ENCODE measurements at regions not wholly inside any gene's neighbourhood (a gene's known extent, or its start where the extent isn't known, plus 50 kb on each side); places are given as distances from the start of the nearest gene placed in this dataset.

DNA sequence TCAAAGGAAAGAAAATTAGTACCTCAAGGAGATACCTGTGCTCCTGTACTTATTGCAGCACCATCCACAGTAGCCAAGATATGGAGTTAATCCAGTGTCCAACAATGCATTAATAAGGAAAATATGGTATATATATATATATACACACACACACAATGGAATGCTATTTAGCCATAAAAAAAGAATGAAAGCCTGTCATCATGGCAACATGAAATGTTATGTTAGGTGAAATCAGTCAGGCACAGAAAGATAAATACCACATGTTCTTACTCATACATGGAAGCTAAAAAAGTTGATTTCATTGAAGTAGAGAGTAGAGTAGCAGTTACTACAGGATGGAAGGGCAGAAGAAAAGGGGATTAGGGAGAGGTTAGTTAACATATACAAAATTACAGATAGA, 601.5 kb downstream of the ANXA1 start (continued):
- TF ChIP-seq, protein P1, sequence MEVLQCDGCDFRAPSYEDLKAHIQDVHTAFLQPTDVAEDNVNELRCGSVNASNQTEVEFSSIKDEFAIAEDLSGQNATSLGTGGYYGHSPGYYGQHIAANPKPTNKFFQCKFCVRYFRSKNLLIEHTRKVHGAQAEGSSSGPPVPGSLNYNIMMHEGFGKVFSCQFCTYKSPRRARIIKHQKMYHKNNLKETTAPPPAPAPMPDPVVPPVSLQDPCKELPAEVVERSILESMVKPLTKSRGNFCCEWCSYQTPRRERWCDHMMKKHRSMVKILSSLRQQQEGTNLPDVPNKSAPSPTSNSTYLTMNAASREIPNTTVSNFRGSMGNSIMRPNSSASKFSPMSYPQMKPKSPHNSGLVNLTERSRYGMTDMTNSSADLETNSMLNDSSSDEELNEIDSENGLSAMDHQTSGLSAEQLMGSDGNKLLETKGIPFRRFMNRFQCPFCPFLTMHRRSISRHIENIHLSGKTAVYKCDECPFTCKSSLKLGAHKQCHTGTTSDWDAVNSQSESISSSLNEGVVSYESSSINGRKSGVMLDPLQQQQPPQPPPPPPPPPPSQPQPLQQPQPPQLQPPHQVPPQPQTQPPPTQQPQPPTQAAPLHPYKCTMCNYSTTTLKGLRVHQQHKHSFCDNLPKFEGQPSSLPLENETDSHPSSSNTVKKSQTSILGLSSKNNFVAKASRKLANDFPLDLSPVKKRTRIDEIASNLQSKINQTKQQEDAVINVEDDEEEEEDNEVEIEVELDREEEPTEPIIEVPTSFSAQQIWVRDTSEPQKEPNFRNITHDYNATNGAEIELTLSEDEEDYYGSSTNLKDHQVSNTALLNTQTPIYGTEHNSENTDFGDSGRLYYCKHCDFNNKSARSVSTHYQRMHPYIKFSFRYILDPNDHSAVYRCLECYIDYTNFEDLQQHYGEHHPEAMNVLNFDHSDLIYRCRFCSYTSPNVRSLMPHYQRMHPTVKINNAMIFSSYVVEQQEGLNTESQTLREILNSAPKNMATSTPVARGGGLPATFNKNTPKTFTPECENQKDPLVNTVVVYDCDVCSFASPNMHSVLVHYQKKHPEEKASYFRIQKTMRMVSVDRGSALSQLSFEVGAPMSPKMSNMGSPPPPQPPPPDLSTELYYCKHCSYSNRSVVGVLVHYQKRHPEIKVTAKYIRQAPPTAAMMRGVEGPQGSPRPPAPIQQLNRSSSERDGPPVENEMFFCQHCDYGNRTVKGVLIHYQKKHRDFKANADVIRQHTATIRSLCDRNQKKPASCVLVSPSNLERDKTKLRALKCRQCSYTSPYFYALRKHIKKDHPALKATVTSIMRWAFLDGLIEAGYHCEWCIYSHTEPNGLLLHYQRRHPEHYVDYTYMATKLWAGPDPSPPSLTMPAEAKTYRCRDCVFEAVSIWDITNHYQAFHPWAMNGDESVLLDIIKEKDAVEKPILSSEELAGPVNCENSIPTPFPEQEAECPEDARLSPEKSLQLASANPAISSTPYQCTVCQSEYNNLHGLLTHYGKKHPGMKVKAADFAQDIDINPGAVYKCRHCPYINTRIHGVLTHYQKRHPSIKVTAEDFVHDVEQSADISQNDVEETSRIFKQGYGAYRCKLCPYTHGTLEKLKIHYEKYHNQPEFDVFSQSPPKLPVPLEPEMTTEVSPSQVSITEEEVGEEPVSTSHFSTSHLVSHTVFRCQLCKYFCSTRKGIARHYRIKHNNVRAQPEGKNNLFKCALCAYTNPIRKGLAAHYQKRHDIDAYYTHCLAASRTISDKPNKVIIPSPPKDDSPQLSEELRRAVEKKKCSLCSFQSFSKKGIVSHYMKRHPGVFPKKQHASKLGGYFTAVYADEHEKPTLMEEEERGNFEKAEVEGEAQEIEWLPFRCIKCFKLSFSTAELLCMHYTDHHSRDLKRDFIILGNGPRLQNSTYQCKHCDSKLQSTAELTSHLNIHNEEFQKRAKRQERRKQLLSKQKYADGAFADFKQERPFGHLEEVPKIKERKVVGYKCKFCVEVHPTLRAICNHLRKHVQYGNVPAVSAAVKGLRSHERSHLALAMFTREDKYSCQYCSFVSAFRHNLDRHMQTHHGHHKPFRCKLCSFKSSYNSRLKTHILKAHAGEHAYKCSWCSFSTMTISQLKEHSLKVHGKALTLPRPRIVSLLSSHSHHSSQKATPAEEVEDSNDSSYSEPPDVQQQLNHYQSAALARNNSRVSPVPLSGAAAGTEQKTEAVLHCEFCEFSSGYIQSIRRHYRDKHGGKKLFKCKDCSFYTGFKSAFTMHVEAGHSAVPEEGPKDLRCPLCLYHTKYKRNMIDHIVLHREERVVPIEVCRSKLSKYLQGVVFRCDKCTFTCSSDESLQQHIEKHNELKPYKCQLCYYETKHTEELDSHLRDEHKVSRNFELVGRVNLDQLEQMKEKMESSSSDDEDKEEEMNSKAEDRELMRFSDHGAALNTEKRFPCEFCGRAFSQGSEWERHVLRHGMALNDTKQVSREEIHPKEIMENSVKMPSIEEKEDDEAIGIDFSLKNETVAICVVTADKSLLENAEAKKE (CRISPR knock-in tag; IDR thresholded peaks at IDR 0.05): no peak
- no peak for TF ChIP-seq CREB1 (CRISPR knock-in tag; IDR thresholded peaks at IDR 0.05; ENCODE audit: low read depth)
- no peak for TF ChIP-seq NANOG (IDR thresholded peaks at IDR 0.05; ENCODE audit: borderline replicate concordance)
- no peak for TF ChIP-seq STAT1 (IDR thresholded peaks at IDR 0.05; ENCODE audit: unreplicated experiment)
- no peak for TF ChIP-seq EZH2phosphoT487 (IDR thresholded peaks at IDR 0.05; ENCODE audit: unreplicated experiment)
- TF ChIP-seq, protein P2, sequence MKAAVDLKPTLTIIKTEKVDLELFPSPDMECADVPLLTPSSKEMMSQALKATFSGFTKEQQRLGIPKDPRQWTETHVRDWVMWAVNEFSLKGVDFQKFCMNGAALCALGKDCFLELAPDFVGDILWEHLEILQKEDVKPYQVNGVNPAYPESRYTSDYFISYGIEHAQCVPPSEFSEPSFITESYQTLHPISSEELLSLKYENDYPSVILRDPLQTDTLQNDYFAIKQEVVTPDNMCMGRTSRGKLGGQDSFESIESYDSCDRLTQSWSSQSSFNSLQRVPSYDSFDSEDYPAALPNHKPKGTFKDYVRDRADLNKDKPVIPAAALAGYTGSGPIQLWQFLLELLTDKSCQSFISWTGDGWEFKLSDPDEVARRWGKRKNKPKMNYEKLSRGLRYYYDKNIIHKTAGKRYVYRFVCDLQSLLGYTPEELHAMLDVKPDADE (IDR thresholded peaks at IDR 0.05): no peak

DNA sequence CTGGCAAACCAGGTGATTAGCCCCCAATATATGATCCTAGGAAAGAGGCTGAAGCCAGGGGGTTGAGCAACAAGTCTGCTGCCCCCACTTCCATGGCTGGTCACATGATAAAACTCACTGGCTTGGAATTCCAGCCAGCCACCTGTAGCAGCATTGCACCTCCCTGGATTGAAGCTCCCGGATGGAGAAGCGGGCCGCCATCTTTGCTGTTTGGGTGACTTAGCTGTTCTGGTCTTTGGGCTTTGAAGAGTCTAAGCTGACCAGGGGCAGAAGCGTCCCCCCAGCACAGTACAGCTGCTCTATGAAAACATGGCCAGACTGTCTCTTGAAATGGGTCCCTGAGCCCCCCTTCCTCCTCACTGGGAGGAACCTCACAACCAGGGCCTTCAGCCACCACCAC, 610.2 kb downstream of the ANXA1 start:
- no peaks in the 10 kb centered on the region for H3K27me3 Mint-ChIP-seq (ENCODE audit: insufficient read depth, low read depth, poor library complexity)
- H3K4me3 ChIP-seq: no peak overlapping the region
- TF ChIP-seq, protein P2 (IDR thresholded peaks at IDR 0.05): no peak
- TF ChIP-seq, protein P3, sequence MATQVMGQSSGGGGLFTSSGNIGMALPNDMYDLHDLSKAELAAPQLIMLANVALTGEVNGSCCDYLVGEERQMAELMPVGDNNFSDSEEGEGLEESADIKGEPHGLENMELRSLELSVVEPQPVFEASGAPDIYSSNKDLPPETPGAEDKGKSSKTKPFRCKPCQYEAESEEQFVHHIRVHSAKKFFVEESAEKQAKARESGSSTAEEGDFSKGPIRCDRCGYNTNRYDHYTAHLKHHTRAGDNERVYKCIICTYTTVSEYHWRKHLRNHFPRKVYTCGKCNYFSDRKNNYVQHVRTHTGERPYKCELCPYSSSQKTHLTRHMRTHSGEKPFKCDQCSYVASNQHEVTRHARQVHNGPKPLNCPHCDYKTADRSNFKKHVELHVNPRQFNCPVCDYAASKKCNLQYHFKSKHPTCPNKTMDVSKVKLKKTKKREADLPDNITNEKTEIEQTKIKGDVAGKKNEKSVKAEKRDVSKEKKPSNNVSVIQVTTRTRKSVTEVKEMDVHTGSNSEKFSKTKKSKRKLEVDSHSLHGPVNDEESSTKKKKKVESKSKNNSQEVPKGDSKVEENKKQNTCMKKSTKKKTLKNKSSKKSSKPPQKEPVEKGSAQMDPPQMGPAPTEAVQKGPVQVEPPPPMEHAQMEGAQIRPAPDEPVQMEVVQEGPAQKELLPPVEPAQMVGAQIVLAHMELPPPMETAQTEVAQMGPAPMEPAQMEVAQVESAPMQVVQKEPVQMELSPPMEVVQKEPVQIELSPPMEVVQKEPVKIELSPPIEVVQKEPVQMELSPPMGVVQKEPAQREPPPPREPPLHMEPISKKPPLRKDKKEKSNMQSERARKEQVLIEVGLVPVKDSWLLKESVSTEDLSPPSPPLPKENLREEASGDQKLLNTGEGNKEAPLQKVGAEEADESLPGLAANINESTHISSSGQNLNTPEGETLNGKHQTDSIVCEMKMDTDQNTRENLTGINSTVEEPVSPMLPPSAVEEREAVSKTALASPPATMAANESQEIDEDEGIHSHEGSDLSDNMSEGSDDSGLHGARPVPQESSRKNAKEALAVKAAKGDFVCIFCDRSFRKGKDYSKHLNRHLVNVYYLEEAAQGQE (IDR thresholded peaks at IDR 0.05; ENCODE audit: unreplicated experiment): no peak
- TF ChIP-seq POLR2AphosphoS5 (IDR thresholded peaks at IDR 0.05; ENCODE audit: low read depth) (no peak), EZH2 (IDR thresholded peaks at IDR 0.05; ENCODE audit: low read depth, unreplicated experiment) (no peak), CREB1 (CRISPR knock-in tag; IDR thresholded peaks at IDR 0.05; ENCODE audit: low read depth) (no peak)

More for the DNA sequence above, 610.2 kb downstream of the ANXA1 start:
- no peaks in the 10 kb centered on the region for H3K79me2 ChIP-seq (replicated peaks; ENCODE audit: insufficient read depth)
- no peaks in the 10 kb centered on the region for H3K4me1 ChIP-seq (ENCODE audit: insufficient read depth)
- ATAC-seq: no peak
- no peaks in the 10 kb centered on the region for H3K4me1 Mint-ChIP-seq
- H3K4me2 ChIP-seq: no peak overlapping the region
- no peak overlapping the region for H3K27ac Mint-ChIP-seq
- no peaks in the 10 kb centered on the region for H4K20me1 ChIP-seq (replicated peaks; ENCODE audit: insufficient read depth)
- no peaks in the 10 kb centered on the region for H3K9me3 Mint-ChIP-seq
- no peaks in the 10 kb centered on the region for H3K27me3 ChIP-seq (ENCODE audit: insufficient read depth)
- H3K9me2 ChIP-seq (ENCODE audit: insufficient read depth): peaks cover 8% of the 10 kb centered on the region
- no peaks in the 10 kb centered on the region for H3K36me3 ChIP-seq (ENCODE audit: insufficient read depth)
- no peaks in the 10 kb centered on the region for H3K36me3 Mint-ChIP-seq (ENCODE audit: low read depth)
- no peaks in the 10 kb centered on the region for H3F3A ChIP-seq (replicated peaks; ENCODE audit: low read depth)
- no peak overlapping the region for H2AFZ ChIP-seq
- no peak overlapping the region for H3K27ac ChIP-seq (ENCODE audit: low read depth)
- no peak for DNase-seq (ENCODE audit: low spot score)
- no peak overlapping the region for H3K4me3 Mint-ChIP-seq
